MM.1S (cell line): ENCODE measurements at regions not wholly inside any gene's neighbourhood (a gene's known extent, or its start where the extent isn't known, plus 50 kb on each side); places are given as distances from the start of the nearest gene placed in this dataset.

ENCODE experiments used
- CTCF ChIP-seq: fragments of 300-600 bp; sonication (generic); IDR thresholded peaks from 2 replicates; pipeline ENCODE4 v1.5.1; 2016; ENCODE audit warnings: antibody characterized with exemption, low read length, mixed read lengths
- EZH2 ChIP-seq: fragments of 300-600 bp; sonication (generic); optimal IDR thresholded peaks from 2 replicates; pipeline ENCODE3; 2017; ENCODE audit warnings: low read depth, mild to moderate bottlenecking, antibody characterized with exemption, low read length, mixed read lengths

- TF ChIP-seq CTCF (no peak), EZH2 (no peak)
These were observed 487.6 kb downstream of the TMEM182 start for GRCh38 chr2:103249462-103249861.
